Neural cell (in vitro differentiated cells): ENCODE measurements at regions not wholly inside any gene's neighbourhood (a gene's known extent, or its start where the extent isn't known, plus 50 kb on each side); places are given as distances from the start of the nearest gene placed in this dataset.

Experiments used
- H2AFZ ChIP-seq: fragments of 200-600, 300-800 bp; sonication (generic), shearing (Covaris generic); 2 replicates; pipeline ENCODE4 v1.6.0; 2014; ENCODE audit warnings: low read depth, mild to moderate bottlenecking, antibody characterized with exemption, low read length, moderate library complexity
- H3F3A ChIP-seq: fragments of 200-600 bp; shearing (Covaris generic); 2 replicates; pipeline ENCODE4 v1.6.1; 2016; ENCODE audit warnings: mild to moderate bottlenecking, moderate library complexity, mixed read lengths, antibody characterized with exemption, low read length; ENCODE audit not compliant: insufficient read depth, poor library complexity, severe bottlenecking
- H3K27ac ChIP-seq: fragments of 200-600, 300-800 bp; sonication (generic), shearing (Covaris generic); 2 replicates; pipeline ENCODE4 v1.5.1; 2014; ENCODE audit warnings: mild to moderate bottlenecking, low read length, moderate library complexity
- H3K27me3 ChIP-seq: fragments of 300-800, 200-600 bp; sonication (generic), shearing (Covaris generic); 2 replicates; pipeline ENCODE4 v1.6.0; 2014; ENCODE audit warnings: mild to moderate bottlenecking, low read depth, low read length, moderate library complexity; ENCODE audit not compliant: insufficient read depth
- H3K36me3 ChIP-seq: fragments of 300-800, 200-600 bp; sonication (generic), shearing (Covaris generic); 2 replicates; pipeline ENCODE4 v1.5.1; 2014; ENCODE audit warnings: mild to moderate bottlenecking, antibody characterized with exemption, low read length, moderate library complexity; ENCODE audit not compliant: insufficient read depth
- H3K4me2 ChIP-seq: fragments of 300-800, 200-600 bp; sonication (generic), shearing (Covaris generic); 2 replicates; pipeline ENCODE4 v1.6.0; 2014; ENCODE audit warnings: mild to moderate bottlenecking, low read length
- H3K4me3 ChIP-seq: fragments of 300-800, 200-600 bp; sonication (generic), shearing (Covaris generic); 2 replicates; pipeline ENCODE4 v1.5.1; 2014; ENCODE audit warnings: mild to moderate bottlenecking, low read length, moderate library complexity
- H3K79me2 ChIP-seq: fragments of 200-600 bp; shearing (Covaris generic); replicated peaks from 2 replicates; pipeline ENCODE4 v1.6.0; 2014; ENCODE audit warnings: mild to moderate bottlenecking, low read length, moderate library complexity; ENCODE audit not compliant: insufficient read depth
- H3K9ac ChIP-seq: fragments of 300-800, 200-600 bp; sonication (generic), shearing (Covaris generic); 2 replicates; pipeline ENCODE4 v1.6.1; 2016; ENCODE audit warnings: mild to moderate bottlenecking, low read length, mixed read lengths
- H3K9me2 ChIP-seq: fragments of 200-600 bp; shearing (Covaris generic); 2 replicates; pipeline ENCODE4 v1.6.1; 2016; ENCODE audit warnings: mild to moderate bottlenecking, low read length, mixed read lengths; ENCODE audit not compliant: insufficient read depth
- H3K9me3 ChIP-seq: fragments of 200-600, 300-800 bp; sonication (generic), shearing (Covaris generic); 2 replicates; pipeline ENCODE4 v1.6.1; 2016; ENCODE audit warnings: mild to moderate bottlenecking, mixed run types, low read length, moderate library complexity, mixed read lengths
- H4K20me1 ChIP-seq: fragments of 200-600 bp; shearing (Covaris generic); 2 replicates; pipeline ENCODE4 v1.6.1; 2016; ENCODE audit warnings: mild to moderate bottlenecking, mixed run types; ENCODE audit not compliant: insufficient read depth
- CTCF ChIP-seq: fragments of 450-650 bp; IDR thresholded peaks from 2 replicates; pipeline ENCODE4 v1.5.1; 2014; ENCODE audit warnings: antibody characterized with exemption, mild to moderate bottlenecking, moderate library complexity; ENCODE audit not compliant: poor library complexity, severe bottlenecking
- EP300 ChIP-seq: fragments of 450-650 bp; conservative IDR thresholded peaks from 2 replicates; pipeline ENCODE4 v1.6.1; 2014; ENCODE audit warnings: antibody characterized with exemption, mild to moderate bottlenecking, moderate library complexity; ENCODE audit not compliant: poor library complexity, severe bottlenecking
- EZH2 ChIP-seq: fragments of 200-600, 300-800 bp; shearing (Covaris generic), sonication (generic); IDR thresholded peaks from 2 replicates; pipeline ENCODE4 v1.6.1; 2014; ENCODE audit warnings: antibody characterized with exemption, low read length, borderline replicate concordance, mild to moderate bottlenecking; ENCODE audit not compliant: insufficient read depth, poor library complexity, severe bottlenecking
- MXI1 ChIP-seq: fragments of 450-650 bp; conservative IDR thresholded peaks from 2 replicates; pipeline ENCODE4 v1.6.1; 2014; ENCODE audit warnings: antibody characterized with exemption, mild to moderate bottlenecking; ENCODE audit not compliant: poor library complexity, severe bottlenecking
- POLR2AphosphoS5 ChIP-seq: IDR thresholded peaks from 2 replicates; pipeline ENCODE4 v1.6.1; 2012
- RAD21 ChIP-seq: fragments of 450-650 bp; conservative IDR thresholded peaks from 2 replicates; pipeline ENCODE4 v1.6.1; 2014; ENCODE audit warnings: antibody characterized with exemption, mild to moderate bottlenecking, moderate library complexity
- REST ChIP-seq: IDR thresholded peaks from 2 replicates; pipeline ENCODE4 v1.6.1; 2012; ENCODE audit warnings: borderline replicate concordance
- SMC3 ChIP-seq: fragments of 450-650 bp; conservative IDR thresholded peaks from 2 replicates; pipeline ENCODE4 v1.6.1; 2014; ENCODE audit warnings: antibody characterized with exemption, mild to moderate bottlenecking, moderate library complexity; ENCODE audit not compliant: poor library complexity
- TAF1 ChIP-seq: IDR thresholded peaks from 2 replicates; pipeline ENCODE4 v1.6.1; 2012; ENCODE audit warnings: low read depth

GRCh38 chr14:48963231-48963790, 622.9 kb downstream of the RPS29 start:
- no peak for TF ChIP-seq MXI1
- TF ChIP-seq CTCF = no peak
- no peak for TF ChIP-seq EP300
- no peak for TF ChIP-seq TAF1
- no peak for TF ChIP-seq RAD21
- no peak for TF ChIP-seq POLR2AphosphoS5
- no peak for TF ChIP-seq SMC3
- TF ChIP-seq REST = no peak
- TF ChIP-seq EZH2 = no peak
- H4K20me1 ChIP-seq = no peaks in the 10 kb centered on the region
- H3K9me2 ChIP-seq = no peaks in the 10 kb centered on the region
- H3K27me3 ChIP-seq = no peaks in the 10 kb centered on the region
- H3K27ac ChIP-seq = no peak overlapping the region
- H3K9ac ChIP-seq = no peak overlapping the region
- no peaks in the 10 kb centered on the region for H3K9me3 ChIP-seq
- no peaks in the 10 kb centered on the region for H3K36me3 ChIP-seq
- H3K4me2 ChIP-seq = no peak overlapping the region
- no peak overlapping the region for H2AFZ ChIP-seq
- no peaks in the 10 kb centered on the region for H3K79me2 ChIP-seq
- no peak overlapping the region for H3K4me3 ChIP-seq
- no peaks in the 10 kb centered on the region for H3F3A ChIP-seq

DNA sequence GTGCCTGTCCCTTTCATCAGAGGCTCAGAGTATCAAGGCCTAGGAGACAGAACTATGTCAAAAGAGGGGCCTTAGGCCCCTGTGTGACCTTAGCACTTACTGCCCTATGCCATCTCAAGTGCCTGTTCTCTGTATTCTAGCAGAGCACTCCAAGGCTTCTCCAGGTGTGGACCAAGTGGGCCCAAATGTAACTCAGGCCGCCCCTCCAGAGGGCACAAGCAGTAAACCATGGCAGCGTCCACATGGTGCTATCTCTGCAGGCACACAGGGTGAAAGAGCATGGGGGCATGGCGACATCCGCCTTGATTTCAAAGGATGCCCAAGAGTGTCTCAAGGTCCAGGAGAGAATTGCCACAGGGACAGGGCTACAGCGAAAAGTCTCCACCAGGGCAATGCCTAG, 628.7 kb downstream of the RPS29 start:
- no peak for TF ChIP-seq EP300
- no peak for TF ChIP-seq EZH2
- no peak for TF ChIP-seq POLR2AphosphoS5
- TF ChIP-seq CTCF = no peak
- Histone ChIP-seq H3K9me2 (no peaks in the 10 kb centered on the region), H3F3A (no peaks in the 10 kb centered on the region), H3K36me3 (no peaks in the 10 kb centered on the region), H3K9ac (no peak overlapping the region), H3K79me2 (no peaks in the 10 kb centered on the region), H3K27ac (no peak overlapping the region), H2AFZ (no peak overlapping the region), H4K20me1 (no peaks in the 10 kb centered on the region), H3K27me3 (no peaks in the 10 kb centered on the region), H3K4me3 (no peak overlapping the region), H3K9me3 (no peaks in the 10 kb centered on the region), H3K4me2 (no peak overlapping the region)
